ENCODE measurements at regions not wholly inside any gene's neighbourhood (a gene's known extent, or its start where the extent isn't known, plus 50 kb on each side); places are given as distances from the start of the nearest gene placed in this dataset.

GRCh38 chr9:126071076-126071750 lies 255.4 kb upstream of the MVB12B start:
- no peak for TF ChIP-seq CTCF (IDR thresholded peaks at IDR 0.05)
- TF ChIP-seq POLR2A (IDR thresholded peaks at IDR 0.05) = no peak

Measured in Peyer's patch (tissue), 4 donors.